ENCODE measurements at regions not wholly inside any gene's neighbourhood (a gene's known extent, or its start where the extent isn't known, plus 50 kb on each side); places are given as distances from the start of the nearest gene placed in this dataset.

GRCh38 chr6:163877877-163878639, 463.5 kb downstream of the QKI start:
- H3K27ac ChIP-seq (ENCODE audit: low read depth in 1 of 2, low read length in 2 of 2): no peak overlapping the region
- H3K27me3 Mint-ChIP-seq: peaks cover 35% of the 10 kb centered on the region
- TF ChIP-seq CTCF (IDR thresholded peaks at IDR 0.05): no peak
- H3K4me1 Mint-ChIP-seq (ENCODE audit: low read depth): no peaks in the 10 kb centered on the region
- H3K27ac Mint-ChIP-seq: no peak overlapping the region
- H3K9me3 ChIP-seq (ENCODE audit: control insufficient read depth in 1 of 2, insufficient read depth in 1 of 2, low read length in 2 of 2): no peaks in the 10 kb centered on the region
- H3K36me3 ChIP-seq (ENCODE audit: insufficient read depth, low read length): no peaks in the 10 kb centered on the region
- no peak for ATAC-seq (ENCODE audit: poor library complexity)
- ChIA-PET CTCF (no interaction called here), POLR2A (no interaction called here)
- no peaks in the 10 kb centered on the region for H3K36me3 Mint-ChIP-seq (ENCODE audit: low read depth)
- intact Hi-C loops (cut with DNase I, micrococcal nuclease): no loop called here
- no peaks in the 10 kb centered on the region for H3K4me1 ChIP-seq (ENCODE audit: insufficient read depth, low read length)
- no peak overlapping the region for H3K4me3 Mint-ChIP-seq
- no peak overlapping the region for H3K4me3 ChIP-seq (ENCODE audit: low read length)
- H3K27me3 ChIP-seq (ENCODE audit: control insufficient read depth in 1 of 2, insufficient read depth in 2 of 2, low read length in 2 of 2): peaks cover 0 to 7% of the 10 kb centered on the region in 2 experiments
- DNase-seq: no peak
- no peaks in the 10 kb centered on the region for H3K9me3 Mint-ChIP-seq

- no peak for ATAC-seq (ENCODE audit: poor library complexity)
- Mint-ChIP-seq H3K36me3 (ENCODE audit: low read depth) (no peaks in the 10 kb centered on the region), H3K4me3 (no peak overlapping the region), H3K27me3 (peaks cover 25% of the 10 kb centered on the region), H3K9me3 (no peaks in the 10 kb centered on the region), H3K4me1 (ENCODE audit: low read depth) (no peaks in the 10 kb centered on the region), H3K27ac (no peak overlapping the region)
- intact Hi-C loops (cut with DNase I, micrococcal nuclease): no loop called here
- DNase-seq: no peak
- CTCF ChIA-PET: interaction anchor here (1.0 kb wide), 1 partner anchor 12 kb away, joined by 4 read pairs; no protein-coding TSS in a partner anchor
- Histone ChIP-seq H3K27me3 (ENCODE audit: control insufficient read depth in 1 of 2, insufficient read depth in 2 of 2, low read length in 2 of 2) (peaks cover 0 to 7% of the 10 kb centered on the region in 2 experiments), H3K27ac (ENCODE audit: low read depth in 1 of 2, low read length in 2 of 2) (no peak overlapping the region), H3K9me3 (ENCODE audit: control insufficient read depth in 1 of 2, insufficient read depth in 1 of 2, low read length in 2 of 2) (no peaks in the 10 kb centered on the region), H3K4me1 (ENCODE audit: insufficient read depth, low read length) (no peaks in the 10 kb centered on the region), H3K4me3 (ENCODE audit: low read length) (no peak overlapping the region), H3K36me3 (ENCODE audit: insufficient read depth, low read length) (no peaks in the 10 kb centered on the region)
- TF ChIP-seq CTCF (IDR thresholded peaks at IDR 0.05): no peak
- POLR2A ChIA-PET: no interaction called here
These were observed 461.9 kb downstream of the QKI start for GRCh38 chr6:163876391-163876790.

GRCh38 chr6:163874784-163875183, 460.3 kb downstream of the QKI start:
- ATAC-seq (ENCODE audit: poor library complexity) (no peak), DNase-seq (no peak)
- TF ChIP-seq CTCF (IDR thresholded peaks at IDR 0.05): no peak
- intact Hi-C loops (cut with DNase I, micrococcal nuclease): no loop called here
- no peaks in the 10 kb centered on the region for H3K36me3 Mint-ChIP-seq (ENCODE audit: low read depth)
- ChIA-PET CTCF (no interaction called here), POLR2A (no interaction called here)
- Histone ChIP-seq H3K4me3 (ENCODE audit: low read length) (no peak overlapping the region), H3K4me1 (ENCODE audit: insufficient read depth, low read length) (no peaks in the 10 kb centered on the region), H3K27ac (ENCODE audit: low read depth in 1 of 2, low read length in 2 of 2) (no peak overlapping the region), H3K36me3 (ENCODE audit: insufficient read depth, low read length) (no peaks in the 10 kb centered on the region), H3K9me3 (ENCODE audit: control insufficient read depth in 1 of 2, insufficient read depth in 1 of 2, low read length in 2 of 2) (no peaks in the 10 kb centered on the region), H3K27me3 (ENCODE audit: control insufficient read depth in 1 of 2, insufficient read depth in 2 of 2, low read length in 2 of 2) (peaks cover 0 to 7% of the 10 kb centered on the region in 2 experiments)
- H3K4me3 Mint-ChIP-seq: no peak overlapping the region
- H3K9me3 Mint-ChIP-seq: no peaks in the 10 kb centered on the region
- no peak overlapping the region for H3K27ac Mint-ChIP-seq
- no peaks in the 10 kb centered on the region for H3K4me1 Mint-ChIP-seq (ENCODE audit: low read depth)
- H3K27me3 Mint-ChIP-seq: peaks cover 24% of the 10 kb centered on the region

All from CD4-positive, alpha-beta T cell (primary cell).